Heart left ventricle (tissue), 16 donors: ENCODE measurements at regions not wholly inside any gene's neighbourhood (a gene's known extent, or its start where the extent isn't known, plus 50 kb on each side); places are given as distances from the start of the nearest gene placed in this dataset.

ENCODE experiments used
- ATAC-seq, 4 donors: fragments of 200-7000 bp; cut with Tn5 transposase; one replicate each; pipeline ENCODE4 v1.9.1; 2020 to 2022; ENCODE audit warnings: moderate library complexity in 4 of 4, mild to moderate bottlenecking in 3 of 4, moderate number of reproducible peaks in 1 of 4
- DNase-seq, 5 donors: peaks; one replicate each; pipeline ENCODE4 v3.0.0-alpha.2; 2020
- H3K27ac ChIP-seq, 12 donors: fragments of 200-600 bp; sonication (generic) in 4 of 12; one replicate each; pipeline versions ENCODE4 v1.5.0 to v1.8.0; 2016 to 2022; ENCODE audit warnings: mild to moderate bottlenecking in 2 of 12
- H3K27me3 ChIP-seq, 9 donors: fragments of 200-600 bp; sonication (generic) in 2 of 9; one replicate each; pipeline versions ENCODE4 v1.5.1 to v1.8.0; 2016 to 2022; ENCODE audit warnings: mild to moderate bottlenecking in 3 of 9
- H3K36me3 ChIP-seq, 9 donors: fragments of 200-600 bp; sonication (generic) in 2 of 9; one replicate each; pipeline versions ENCODE4 v1.5.0 to v1.8.0; 2018 to 2022; ENCODE audit warnings: mild to moderate bottlenecking in 2 of 9
- H3K4me1 ChIP-seq, 12 donors: fragments of 200-600 bp; sonication (generic) in 4 of 12; one replicate each; pipeline versions ENCODE4 v1.5.0 to v1.8.0; 2016 to 2022; ENCODE audit warnings: mild to moderate bottlenecking in 3 of 12
- H3K4me3 ChIP-seq, 12 donors: fragments of 200-600 bp; sonication (generic) in 4 of 12; one replicate each; pipeline versions ENCODE4 v1.5.0 to v1.8.0; 2017 to 2022; ENCODE audit warnings: mild to moderate bottlenecking in 9 of 12, moderate library complexity in 4 of 12
- H3K9me3 ChIP-seq, 12 donors: fragments of 200-600 bp; sonication (generic) in 4 of 12; one replicate each; pipeline versions ENCODE4 v1.5.0 to v1.8.0; 2016 to 2022; ENCODE audit warnings: mild to moderate bottlenecking in 1 of 12
- CTCF ChIP-seq, 12 donors: fragments of 200-600 bp; sonication (generic) in 4 of 12; IDR thresholded peaks; one replicate each; pipeline versions ENCODE4 v1.5.0 to v1.8.0; 2018 to 2022; ENCODE audit warnings: antibody characterized with exemption in 12 of 12, mild to moderate bottlenecking in 5 of 12
- POLR2A ChIP-seq, 2 donors: fragments of 450-650 bp; IDR thresholded peaks; one replicate each; pipeline ENCODE4 v1.6.1; 2017; ENCODE audit warnings: antibody characterized with exemption in 2 of 2, mild to moderate bottlenecking in 2 of 2, moderate library complexity in 2 of 2
- WGBS, 4 donors: extraction: QIAGEN DNeasy Blood & Tissue Kit in 2 of 4; methylation state at CpG; one replicate each; pipeline versions ENCODE4 v1.1.5 to v1.1.7; 2013 to 2018; 5-methylcytosine and 5-hydroxymethylcytosine counted together
- intact Hi-C, 10 donors: fragments of 100-400 bp; cut with DNase I; formaldehyde crosslinking; loops; one replicate each; pipeline versions ENCODE4 v1.11.1 to v1.14.2; 2022
- donor health status: ischemic (EF 13 %, LVEDD 7.1; RV severe dilation, severe dysfunction).
- donor health status: healthy with polysubstance abuse.
- donor health status: DM: no; HTN: yes; CAD: no.
- donor health status: DM: no; HTN: no; CAD: no.
- donor health status: ischemic (EF 25% LVEDD 6.9; RV normal size, moderate dysfunction).
- donor health status: ischemic (EF 25% LVEDD 5.7; RV mildly dilated, moderate dysfunction).
- donor health status: healthy.
- donor health status: DM: yes; HTN: yes; CAD: no.
- donor health status: ischemic (EF 35%, LVEDD 5.7; RV mildly dilated, moderate dysfunction).
- donor health status: nonischemic (EF 11% LVEDD 7.7; RV severe dilation, severe dysfunction).
- donor health status: DM: yes; HTN: yes; CAD: no.
- donor health status: PGD.
- donor health status: ischemic (EF 29% LVEDD 5.4; RV normal size, mild dysfunction).
- donor health status: nonischemic (EF 23%, LVEDD 6.1; RV moderate dilation, normal function).

DNA sequence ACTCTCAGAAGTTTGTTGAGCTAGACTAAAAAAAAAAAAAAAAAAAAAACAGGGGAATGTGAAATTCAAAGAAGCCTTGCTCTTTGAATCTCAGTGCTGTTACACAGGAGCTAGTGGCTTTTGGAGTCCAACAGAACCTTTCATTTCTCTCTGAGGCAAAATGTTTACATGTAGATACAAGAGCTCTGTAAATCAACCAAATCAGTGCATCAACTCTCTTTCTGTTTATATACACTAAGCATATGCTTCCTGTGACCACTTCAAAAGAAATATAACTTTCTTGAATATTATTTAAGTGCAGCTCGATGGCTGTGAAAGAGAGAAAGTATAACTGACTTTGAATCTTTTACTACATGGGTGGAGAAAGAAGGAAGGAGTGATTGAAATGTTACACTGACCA, 115.3 kb upstream of the ITGA1 start:
- TF ChIP-seq CTCF (IDR thresholded peaks at IDR 0.05) (no peak), POLR2A (IDR thresholded peaks at IDR 0.05) (no peak)
- 58 to 93% (median 78%) methylated on average over 1 of the region's 1 CpG for whole genome bisulfite sequencing, 4 donors
- DNase-seq = no peak
- H3K4me3 ChIP-seq = no peak overlapping the region
- intact Hi-C loops = no loop called here
- no peaks in the 10 kb centered on the region for H3K9me3 ChIP-seq
- no peak for ATAC-seq
- H3K4me1 ChIP-seq = peaks cover 0 to 5% (median 0%) of the 10 kb centered on the region in 12 donors
- no peak overlapping the region for H3K27ac ChIP-seq
- H3K27me3 ChIP-seq = no peaks in the 10 kb centered on the region
- no peaks in the 10 kb centered on the region for H3K36me3 ChIP-seq

DNA sequence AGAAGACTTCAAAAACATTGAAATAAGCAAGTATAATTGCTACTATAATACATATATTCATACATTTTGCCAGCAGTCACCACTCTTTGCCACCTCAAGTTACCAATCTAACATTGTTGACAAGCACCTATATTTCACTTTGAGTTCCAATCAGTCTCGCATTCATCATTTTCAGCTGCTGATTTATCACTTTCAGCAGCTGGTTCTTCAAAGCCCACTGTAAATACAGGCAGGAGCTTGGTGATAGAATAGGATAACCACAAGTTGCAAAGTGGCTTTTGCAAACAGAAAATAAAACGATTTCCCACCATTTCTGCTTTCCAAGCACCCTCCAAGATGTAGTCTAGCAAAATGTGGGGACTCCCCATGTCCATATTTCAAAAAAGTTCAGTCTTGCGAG, 114.2 kb upstream of the ITGA1 start:
- DNase-seq = no peak
- intact Hi-C loops = no loop called here
- WGBS, 4 donors = 60 to 80% (median 77%) methylated on average over 3 of the region's 3 CpGs
- ATAC-seq = no peak
- H3K36me3 ChIP-seq = no peaks in the 10 kb centered on the region
- no peak overlapping the region for H3K27ac ChIP-seq
- no peaks in the 10 kb centered on the region for H3K27me3 ChIP-seq
- H3K9me3 ChIP-seq = no peaks in the 10 kb centered on the region
- TF ChIP-seq CTCF (IDR thresholded peaks at IDR 0.05) (no peak), POLR2A (IDR thresholded peaks at IDR 0.05) (no peak)
- H3K4me3 ChIP-seq = no peak overlapping the region
- H3K4me1 ChIP-seq = peaks cover 0 to 5% (median 0%) of the 10 kb centered on the region in 12 donors

GRCh38 chr5:52674815-52675545, 112.7 kb upstream of the ITGA1 start:
- Histone ChIP-seq H3K4me3 (peak overlapping the region in 3 of 12 donors; percentile 0 to 1 (median 1)), H3K27me3 (no peaks in the 10 kb centered on the region), H3K27ac (peak overlapping the region in 9 of 12 donors; percentile 25 to 77 (median 48)), H3K9me3 (no peaks in the 10 kb centered on the region), H3K4me1 (peaks cover 0 to 5% (median 0%) of the 10 kb centered on the region in 12 donors), H3K36me3 (no peaks in the 10 kb centered on the region)
- 57 to 67% (median 59%) methylated on average over 5 of the region's 5 CpGs for WGBS, 4 donors
- TF ChIP-seq CTCF (IDR thresholded peaks at IDR 0.05) = no peak
- TF ChIP-seq POLR2A (IDR thresholded peaks at IDR 0.05) = no peak
- intact Hi-C loops = no loop called here
- no peak for ATAC-seq
- DNase-seq = no peak

GRCh38 chr5:52682492-52682891, 105.2 kb upstream of the ITGA1 start:
- H3K4me3 ChIP-seq = no peak overlapping the region
- H3K27me3 ChIP-seq = no peaks in the 10 kb centered on the region
- H3K9me3 ChIP-seq = no peaks in the 10 kb centered on the region
- WGBS, 4 donors = 66 to 100% (median 75%) methylated on average over 1 to 7 of the region's 7 CpGs
- ATAC-seq = no peak
- H3K27ac ChIP-seq = no peak overlapping the region
- no peaks in the 10 kb centered on the region for H3K36me3 ChIP-seq
- intact Hi-C loops = no loop called here
- TF ChIP-seq CTCF (IDR thresholded peaks at IDR 0.05) (no peak), POLR2A (IDR thresholded peaks at IDR 0.05) (no peak)
- no peaks in the 10 kb centered on the region for H3K4me1 ChIP-seq
- DNase-seq = no peak
